Kidney (tissue), 13 donors: ENCODE measurements at regions not wholly inside any gene's neighbourhood (a gene's known extent, or its start where the extent isn't known, plus 50 kb on each side); places are given as distances from the start of the nearest gene placed in this dataset.

Experiments used
- DNase-seq, 5 donors: peaks; one replicate each; pipeline ENCODE4 v3.0.0-alpha.2; 2013 to 2020
- FAIRE-seq: peaks from 2 replicates; lab custom pipeline; 2012; peaks lifted over from hg19 to GRCh38; lab: Jason Lieb, UNC
- H3K27ac ChIP-seq, 2 donors: one replicate each; pipeline ENCODE4 v1.7.0; 2013; ENCODE audit warnings: low read depth in 2 of 2, low read length in 2 of 2, inconsistent platforms in 1 of 2
- H3K27me3 ChIP-seq: one replicate; pipeline ENCODE4 v1.7.1; 2013; ENCODE audit warnings: low read length, inconsistent platforms; ENCODE audit not compliant: control insufficient read depth, insufficient read depth
- H3K36me3 ChIP-seq, 3 donors: one replicate each; pipeline versions ENCODE4 v1.7.0 to v1.7.1; 2013; ENCODE audit warnings: low read length in 3 of 3, control low read depth in 1 of 3, inconsistent platforms in 1 of 3; ENCODE audit not compliant: insufficient read depth in 3 of 3, control insufficient read depth in 2 of 3
- H3K4me1 ChIP-seq, 3 donors: one replicate each; pipeline versions ENCODE4 v1.7.0 to v1.7.1; 2013; ENCODE audit warnings: low read length in 3 of 3, inconsistent platforms in 1 of 3, low read depth in 1 of 3; ENCODE audit not compliant: control insufficient read depth in 2 of 3, insufficient read depth in 2 of 3
- H3K4me3 ChIP-seq, 3 donors: one replicate each; pipeline versions ENCODE4 v1.7.0 to v1.8.1; 2013; ENCODE audit warnings: low read length in 3 of 3, control low read depth in 1 of 3, inconsistent platforms in 1 of 3
- H3K9ac ChIP-seq, 3 donors: one replicate each; pipeline versions ENCODE4 v1.7.0 to v1.7.1; 2013; ENCODE audit warnings: low read length in 3 of 3, control low read depth in 1 of 3, inconsistent platforms in 1 of 3
- H3K9me3 ChIP-seq, 3 donors: one replicate each; pipeline versions ENCODE4 v1.7.0 to v1.7.1; 2013; ENCODE audit warnings: low read length in 3 of 3, control low read depth in 1 of 3, inconsistent platforms in 1 of 3; ENCODE audit not compliant: control insufficient read depth in 2 of 3, insufficient read depth in 1 of 3
- intact Hi-C: fragments of 100-400 bp; cut with DNase I; formaldehyde crosslinking; loops from one replicate; pipeline ENCODE4 v1.11.1; 2022
- TF ChIP-seq, protein P1 (sequence below): IDR thresholded peaks from 3 replicates; pipeline ENCODE4 v1.5.1; 2012; ENCODE audit warnings: mild to moderate bottlenecking, moderate library complexity, borderline replicate concordance; ENCODE audit not compliant: insufficient read depth; ENCODE audit errors: extremely low read depth
- donor health status: control.
- donor health status: control.
- donor health status: control.
- donor health status: control.
- donor health status: control.
- donor health status: DM: yes; HTN: yes; CAD: no.
- donor health status: Normal renal cell carcinoma (clear cell type).

GRCh38 chr1:177444997-177445746 lies 274.4 kb downstream of the BRINP2 start:
- Histone ChIP-seq H3K4me3 (no peak overlapping the region), H3K27ac (no peak overlapping the region), H3K9ac (no peak overlapping the region), H3K27me3 (no peaks in the 10 kb centered on the region), H3K4me1 (peaks cover 0 to 10% (median 0%) of the 10 kb centered on the region in 3 donors), H3K36me3 (no peaks in the 10 kb centered on the region), H3K9me3 (no peaks in the 10 kb centered on the region)
- FAIRE-seq (no peak), DNase-seq (no peak)
- intact Hi-C loops: no loop called here
- TF ChIP-seq, protein P1, sequence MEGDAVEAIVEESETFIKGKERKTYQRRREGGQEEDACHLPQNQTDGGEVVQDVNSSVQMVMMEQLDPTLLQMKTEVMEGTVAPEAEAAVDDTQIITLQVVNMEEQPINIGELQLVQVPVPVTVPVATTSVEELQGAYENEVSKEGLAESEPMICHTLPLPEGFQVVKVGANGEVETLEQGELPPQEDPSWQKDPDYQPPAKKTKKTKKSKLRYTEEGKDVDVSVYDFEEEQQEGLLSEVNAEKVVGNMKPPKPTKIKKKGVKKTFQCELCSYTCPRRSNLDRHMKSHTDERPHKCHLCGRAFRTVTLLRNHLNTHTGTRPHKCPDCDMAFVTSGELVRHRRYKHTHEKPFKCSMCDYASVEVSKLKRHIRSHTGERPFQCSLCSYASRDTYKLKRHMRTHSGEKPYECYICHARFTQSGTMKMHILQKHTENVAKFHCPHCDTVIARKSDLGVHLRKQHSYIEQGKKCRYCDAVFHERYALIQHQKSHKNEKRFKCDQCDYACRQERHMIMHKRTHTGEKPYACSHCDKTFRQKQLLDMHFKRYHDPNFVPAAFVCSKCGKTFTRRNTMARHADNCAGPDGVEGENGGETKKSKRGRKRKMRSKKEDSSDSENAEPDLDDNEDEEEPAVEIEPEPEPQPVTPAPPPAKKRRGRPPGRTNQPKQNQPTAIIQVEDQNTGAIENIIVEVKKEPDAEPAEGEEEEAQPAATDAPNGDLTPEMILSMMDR: no peak

- Histone ChIP-seq H3K4me1 (peaks cover 0 to 4% (median 0%) of the 10 kb centered on the region in 3 donors), H3K36me3 (no peaks in the 10 kb centered on the region), H3K27ac (no peak overlapping the region), H3K27me3 (no peaks in the 10 kb centered on the region), H3K9me3 (no peaks in the 10 kb centered on the region), H3K4me3 (no peak overlapping the region), H3K9ac (no peak overlapping the region)
- DNase-seq: no peak
- intact Hi-C loops: no loop called here
- TF ChIP-seq, protein P1: no peak
- FAIRE-seq: no peak
These were observed 272.2 kb downstream of the BRINP2 start for GRCh38 chr1:177443003-177443402.

DNA sequence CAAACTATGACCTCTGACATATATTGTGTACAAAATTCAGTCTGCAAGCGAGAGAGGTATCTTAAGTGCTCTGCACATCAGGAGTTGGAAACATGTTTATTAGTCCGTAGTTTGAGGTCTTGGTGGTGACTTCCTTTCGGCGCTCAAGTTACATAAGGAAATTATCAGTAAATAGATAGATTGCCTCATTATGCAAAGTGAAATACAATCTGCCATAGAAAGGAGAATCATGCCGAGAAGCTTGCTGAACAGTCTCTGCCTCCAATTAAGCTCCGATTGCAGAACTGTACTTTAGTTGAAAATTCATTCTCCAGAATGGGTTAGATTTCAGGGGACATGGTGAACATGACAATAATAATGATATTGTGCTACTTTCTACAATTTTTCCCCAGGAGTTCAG lies 271.8 kb downstream of the BRINP2 start:
- H3K4me3 ChIP-seq: no peak overlapping the region
- FAIRE-seq (no peak), DNase-seq (peak in 1 of 5 donors; percentile 4)
- TF ChIP-seq, protein P1: no peak
- no peaks in the 10 kb centered on the region for H3K9me3 ChIP-seq
- no peak overlapping the region for H3K9ac ChIP-seq
- no peak overlapping the region for H3K27ac ChIP-seq
- no peaks in the 10 kb centered on the region for H3K4me1 ChIP-seq
- no peaks in the 10 kb centered on the region for H3K36me3 ChIP-seq
- intact Hi-C loops: no loop called here
- H3K27me3 ChIP-seq: no peaks in the 10 kb centered on the region
